Stimulated activated CD4-positive, alpha-beta T cell treated with anti-CD3 and anti-CD28 coated beads, TNF-alpha, amount 100 ng/mL, for 24 hours (primary cell): ENCODE measurements at regions not wholly inside any gene's neighbourhood (a gene's known extent, or its start where the extent isn't known, plus 50 kb on each side); places are given as distances from the start of the nearest gene placed in this dataset.

Source experiments
- DNase-seq, 3 experiments: peaks; one replicate each; pipeline ENCODE4 v3.0.0-alpha.2; 2020; ENCODE audit warnings: low read depth in 3 of 3

GRCh38 chr17:6940186-6940649 lies 55.6 kb upstream of the ALOX12 start:
- no peak for DNase-seq

DNA sequence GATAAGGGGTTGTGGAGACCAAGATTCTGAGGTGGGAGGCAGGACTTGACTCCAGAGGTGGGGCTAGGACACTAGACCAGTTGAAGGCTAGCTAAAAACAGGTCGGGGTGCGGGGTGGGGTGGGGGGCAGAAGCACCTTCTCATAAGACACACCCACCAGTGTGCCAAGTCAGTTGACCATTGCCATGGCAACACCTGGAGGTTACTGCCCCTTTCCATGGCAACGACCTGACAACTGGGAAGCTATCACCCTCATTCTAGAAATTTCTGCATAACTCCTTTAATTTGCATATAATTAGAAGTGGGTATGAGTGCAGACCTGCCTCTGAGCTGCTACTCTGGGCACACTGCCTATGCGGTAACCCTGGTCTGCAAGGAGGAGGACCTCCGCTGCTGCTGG lies 53.9 kb upstream of the ALOX12 start:
- DNase-seq, result no peak

DNA sequence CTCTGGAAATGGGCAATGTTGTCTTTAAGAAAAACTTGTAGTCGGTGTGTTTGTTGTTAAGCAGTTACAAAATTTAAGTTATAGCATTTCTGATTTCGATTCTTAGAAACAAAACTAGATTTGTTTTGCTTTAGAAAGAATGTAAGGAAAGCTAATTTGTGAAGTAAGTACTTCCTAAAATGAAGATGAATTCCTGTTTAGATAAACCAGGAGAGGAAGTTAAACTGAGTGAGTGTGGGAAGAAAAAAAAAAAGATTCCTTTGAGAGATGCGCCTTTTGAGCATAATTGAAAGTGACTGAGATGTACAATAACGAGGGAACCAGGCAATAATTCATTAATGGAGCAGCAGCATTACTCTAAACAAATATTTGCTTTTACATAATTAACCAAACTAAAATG lies 52.4 kb upstream of the ALOX12 start:
- DNase-seq, result no peak
